NCI-H1930 (cell line): ENCODE measurements at regions not wholly inside any gene's neighbourhood (a gene's known extent, or its start where the extent isn't known, plus 50 kb on each side); places are given as distances from the start of the nearest gene placed in this dataset.

Experiments
- DNase-seq, 2 experiments: peaks; one replicate each; lab custom pipeline; 2025; lab: John Stamatoyannopoulos, UW

GRCh38 chr6:23905133-23905815 lies 220.7 kb upstream of the NRSN1 start:
- no peak for DNase-seq

GRCh38 chr6:23910420-23910819 lies 215.6 kb upstream of the NRSN1 start:
- no peak for DNase-seq

GRCh38 chr6:23927935-23928334 lies 198.1 kb upstream of the NRSN1 start:
- no peak for DNase-seq

GRCh38 chr6:23929201-23929600 lies 196.8 kb upstream of the NRSN1 start:
- no peak for DNase-seq

GRCh38 chr6:23940466-23940865 lies 185.5 kb upstream of the NRSN1 start:
- DNase-seq = no peak

- no peak for DNase-seq
Measured at GRCh38 chr6:23951691-23952090, 174.3 kb upstream of the NRSN1 start.

GRCh38 chr6:23952245-23952644 lies 173.8 kb upstream of the NRSN1 start:
- DNase-seq = no peak

GRCh38 chr6:23953976-23954375 lies 172.0 kb upstream of the NRSN1 start:
- no peak for DNase-seq

GRCh38 chr6:23957017-23957416 lies 169.0 kb upstream of the NRSN1 start:
- DNase-seq = no peak

GRCh38 chr6:23964865-23965264 lies 161.2 kb upstream of the NRSN1 start:
- DNase-seq = no peak

GRCh38 chr6:23969344-23969743 lies 156.7 kb upstream of the NRSN1 start:
- DNase-seq = no peak

- DNase-seq = no peak
Measured at GRCh38 chr6:23977706-23978105, 148.3 kb upstream of the NRSN1 start.

GRCh38 chr6:23980965-23981364 lies 145.1 kb upstream of the NRSN1 start:
- no peak for DNase-seq

GRCh38 chr6:23981923-23982322 lies 144.1 kb upstream of the NRSN1 start:
- DNase-seq = no peak

- no peak for DNase-seq
Measured at GRCh38 chr6:23983735-23984134, 142.3 kb upstream of the NRSN1 start.

- no peak for DNase-seq
Measured at GRCh38 chr6:23985015-23985414, 141.0 kb upstream of the NRSN1 start.

- DNase-seq = no peak
Measured at GRCh38 chr6:23989885-23990533, 136.0 kb upstream of the NRSN1 start.

GRCh38 chr6:23994013-23994412 lies 132.0 kb upstream of the NRSN1 start:
- no peak for DNase-seq

GRCh38 chr6:24004062-24004461 lies 122.0 kb upstream of the NRSN1 start:
- no peak for DNase-seq

GRCh38 chr6:24004659-24005058 lies 121.4 kb upstream of the NRSN1 start:
- DNase-seq = no peak

- DNase-seq = no peak
Measured at GRCh38 chr6:24006254-24006653, 119.8 kb upstream of the NRSN1 start.

GRCh38 chr6:24009319-24009718 lies 116.7 kb upstream of the NRSN1 start:
- peak; percentile 83 to 89 for DNase-seq

GRCh38 chr6:24010133-24010532 lies 115.9 kb upstream of the NRSN1 start:
- no peak for DNase-seq

- DNase-seq = no peak
Measured at GRCh38 chr6:24016286-24016685, 109.7 kb upstream of the NRSN1 start.
